RKO (cell line): ENCODE measurements at regions not wholly inside any gene's neighbourhood (a gene's known extent, or its start where the extent isn't known, plus 50 kb on each side); places are given as distances from the start of the nearest gene placed in this dataset.
"Not testable (repeated sequence)": the region's sequence is repeated elsewhere in the genome, so short reads cannot be mapped to it uniquely, and the experiment has no call there.

Experiments
- DNase-seq: peaks from one replicate; pipeline ENCODE4 v3.0.0-alpha.2; 2016; ENCODE audit warnings: low spot score

GRCh38 chr21:9695759-9696158 lies 825.6 kb upstream of the TPTE start:
- DNase-seq: not testable (repeated sequence)

- DNase-seq: not testable (repeated sequence)
Observed at GRCh38 chr21:9697751-9698150, 823.6 kb upstream of the TPTE start.

- not testable (repeated sequence) for DNase-seq
Observed at GRCh38 chr21:9705016-9705415, 816.4 kb upstream of the TPTE start.

GRCh38 chr21:9705455-9705854 lies 815.9 kb upstream of the TPTE start:
- DNase-seq: not testable (repeated sequence)

- not testable (repeated sequence) for DNase-seq
Observed at GRCh38 chr21:9724542-9724941, 796.8 kb upstream of the TPTE start.

GRCh38 chr21:9727187-9727586 lies 794.2 kb upstream of the TPTE start:
- not testable (repeated sequence) for DNase-seq

GRCh38 chr21:9728219-9728992 lies 793.0 kb upstream of the TPTE start:
- not testable (repeated sequence) for DNase-seq

- no peak for DNase-seq
Observed at GRCh38 chr21:9730866-9731265, 790.5 kb upstream of the TPTE start.

- not testable (repeated sequence) for DNase-seq
Observed at GRCh38 chr21:9731317-9731716, 790.1 kb upstream of the TPTE start.

GRCh38 chr21:9732605-9733004 lies 788.8 kb upstream of the TPTE start:
- not testable (repeated sequence) for DNase-seq

GRCh38 chr21:9733761-9734558 lies 787.4 kb upstream of the TPTE start:
- not testable (repeated sequence) for DNase-seq

- DNase-seq: no peak
Observed at GRCh38 chr21:9735421-9735961, 785.9 kb upstream of the TPTE start.

- DNase-seq: not testable (repeated sequence)
Observed at GRCh38 chr21:9737301-9737700, 784.1 kb upstream of the TPTE start.

GRCh38 chr21:9737871-9738515 lies 783.4 kb upstream of the TPTE start:
- DNase-seq: not testable (repeated sequence)

GRCh38 chr21:9738527-9738926 lies 782.9 kb upstream of the TPTE start:
- no peak for DNase-seq

- no peak for DNase-seq
Observed at GRCh38 chr21:9739240-9739639, 782.1 kb upstream of the TPTE start.

GRCh38 chr21:9740177-9740941 lies 781.0 kb upstream of the TPTE start:
- DNase-seq: not testable (repeated sequence)

GRCh38 chr21:9740991-9741742 lies 780.2 kb upstream of the TPTE start:
- DNase-seq: not testable (repeated sequence)

- not testable (repeated sequence) for DNase-seq
Observed at GRCh38 chr21:9743566-9743965, 777.8 kb upstream of the TPTE start.

- not testable (repeated sequence) for DNase-seq
Observed at GRCh38 chr21:9744166-9744565, 777.2 kb upstream of the TPTE start.

- DNase-seq: not testable (repeated sequence)
Observed at GRCh38 chr21:9744593-9744992, 776.8 kb upstream of the TPTE start.
